ENCODE measurements at regions not wholly inside any gene's neighbourhood (a gene's known extent, or its start where the extent isn't known, plus 50 kb on each side); places are given as distances from the start of the nearest gene placed in this dataset.

DNA sequence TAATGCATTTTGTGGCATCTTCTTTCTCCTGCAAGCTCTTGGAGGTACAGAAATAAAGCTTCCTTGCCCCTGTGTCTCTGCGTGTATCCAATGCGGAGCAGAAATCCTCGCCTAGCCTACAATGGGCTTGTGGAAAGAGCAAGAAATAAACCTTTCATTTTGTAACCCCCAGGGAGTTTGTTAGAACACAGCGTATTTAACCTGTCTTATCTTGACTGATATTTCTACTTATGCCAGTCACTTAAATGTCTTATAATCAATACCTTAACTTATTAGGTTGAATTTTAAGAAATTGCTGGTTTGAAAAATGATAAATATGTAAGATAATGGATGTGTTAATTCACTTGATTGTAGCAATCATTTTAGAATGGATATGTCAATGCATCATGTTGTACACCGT lies 629.8 kb upstream of the IGFBP3 start:
- Histone ChIP-seq H3K9me3 (no peaks in the 10 kb centered on the region), H3K4me1 (no peaks in the 10 kb centered on the region), H3K36me3 (replicated peaks in 1 of 2; ENCODE audit: insufficient read depth in 1 of 2, low read depth in 2 of 2) (no peaks in the 10 kb centered on the region), H3K4me3 (no peak overlapping the region), H3K27ac (no peak overlapping the region), H3K27me3 (no peaks in the 10 kb centered on the region)
- DNase-seq, result no peak
- TF ChIP-seq POLR2A (IDR thresholded peaks at IDR 0.05), result no peak
- TF ChIP-seq, protein P1, sequence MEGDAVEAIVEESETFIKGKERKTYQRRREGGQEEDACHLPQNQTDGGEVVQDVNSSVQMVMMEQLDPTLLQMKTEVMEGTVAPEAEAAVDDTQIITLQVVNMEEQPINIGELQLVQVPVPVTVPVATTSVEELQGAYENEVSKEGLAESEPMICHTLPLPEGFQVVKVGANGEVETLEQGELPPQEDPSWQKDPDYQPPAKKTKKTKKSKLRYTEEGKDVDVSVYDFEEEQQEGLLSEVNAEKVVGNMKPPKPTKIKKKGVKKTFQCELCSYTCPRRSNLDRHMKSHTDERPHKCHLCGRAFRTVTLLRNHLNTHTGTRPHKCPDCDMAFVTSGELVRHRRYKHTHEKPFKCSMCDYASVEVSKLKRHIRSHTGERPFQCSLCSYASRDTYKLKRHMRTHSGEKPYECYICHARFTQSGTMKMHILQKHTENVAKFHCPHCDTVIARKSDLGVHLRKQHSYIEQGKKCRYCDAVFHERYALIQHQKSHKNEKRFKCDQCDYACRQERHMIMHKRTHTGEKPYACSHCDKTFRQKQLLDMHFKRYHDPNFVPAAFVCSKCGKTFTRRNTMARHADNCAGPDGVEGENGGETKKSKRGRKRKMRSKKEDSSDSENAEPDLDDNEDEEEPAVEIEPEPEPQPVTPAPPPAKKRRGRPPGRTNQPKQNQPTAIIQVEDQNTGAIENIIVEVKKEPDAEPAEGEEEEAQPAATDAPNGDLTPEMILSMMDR (IDR thresholded peaks at IDR 0.05), result no peak
- ATAC-seq, result no peak
- WGBS, 2 donors, result 41 to 54% methylated on average over 5 of the region's 5 CpGs
- intact Hi-C loops (cut with DNase I), result no loop called here

DNA sequence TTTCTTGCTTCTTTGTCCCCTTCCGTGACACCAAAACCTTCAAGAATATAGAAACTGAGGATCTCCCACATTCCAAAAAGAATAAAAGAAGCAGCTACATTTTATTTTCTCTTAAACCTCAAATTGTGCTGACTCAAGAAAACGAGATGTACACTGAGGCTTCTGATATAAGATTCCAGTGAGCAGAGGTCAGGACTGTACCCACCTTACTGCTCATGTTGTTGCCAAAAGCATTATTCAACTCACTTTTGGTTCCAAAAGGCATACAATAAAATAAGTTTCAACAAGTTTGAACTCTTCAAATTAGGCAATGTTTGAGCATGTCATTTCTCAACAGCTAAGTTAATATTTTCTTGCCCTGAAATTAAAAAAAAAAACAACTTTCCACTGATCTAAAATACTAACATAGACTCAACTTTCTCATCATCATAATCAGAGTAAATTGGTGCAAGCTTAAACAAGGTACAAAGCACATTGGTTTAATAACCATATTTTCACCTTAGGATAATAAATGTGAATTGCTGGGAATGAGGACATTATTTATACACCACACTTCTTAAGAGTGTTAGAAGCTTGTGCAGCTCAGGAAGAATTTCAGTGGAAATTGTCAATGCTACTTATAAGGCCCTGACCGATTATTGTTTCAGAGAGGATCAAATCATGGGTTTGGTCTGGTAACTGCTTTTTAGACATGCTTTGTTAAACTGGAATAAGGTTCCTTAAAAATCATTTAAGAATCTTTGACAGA lies 629.0 kb upstream of the IGFBP3 start:
- WGBS, 2 donors, result 67 to 71% methylated on average over 3 of the region's 3 CpGs

DNA sequence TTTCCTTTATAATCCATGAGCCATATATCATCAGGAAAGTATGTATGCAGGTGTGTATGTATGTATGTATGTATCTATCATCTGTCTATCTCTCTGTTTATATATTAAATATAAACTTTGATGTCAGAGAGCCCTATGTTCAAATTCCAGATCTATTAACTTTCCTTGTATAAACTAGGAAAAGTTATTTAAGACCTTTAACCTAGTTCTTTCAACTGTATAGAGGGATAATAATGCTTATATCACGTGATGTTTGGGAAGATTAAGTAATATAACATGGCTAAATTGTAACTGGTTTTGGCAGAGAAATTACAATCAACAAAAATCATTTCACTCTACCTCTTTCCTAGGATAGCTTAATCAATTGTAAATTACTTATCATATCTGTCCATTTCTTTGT lies 628.3 kb upstream of the IGFBP3 start:
- Histone ChIP-seq H3K36me3 (replicated peaks in 1 of 2; ENCODE audit: insufficient read depth in 1 of 2, low read depth in 2 of 2) (no peaks in the 10 kb centered on the region), H3K9me3 (no peaks in the 10 kb centered on the region), H3K27me3 (no peaks in the 10 kb centered on the region), H3K27ac (no peak overlapping the region), H3K4me3 (no peak overlapping the region), H3K4me1 (no peaks in the 10 kb centered on the region)
- DNase-seq (no peak), ATAC-seq (no peak)
- 35% methylated on average over 1 of the region's 1 CpG for WGBS, 2 donors
- TF ChIP-seq, protein P1 (IDR thresholded peaks at IDR 0.05), result no peak
- TF ChIP-seq POLR2A (IDR thresholded peaks at IDR 0.05), result no peak
- intact Hi-C loops (cut with DNase I), result no loop called here

More for the DNA sequence above, 629.0 kb upstream of the IGFBP3 start:
- H3K9me3 ChIP-seq, result no peaks in the 10 kb centered on the region
- H3K27me3 ChIP-seq, result no peaks in the 10 kb centered on the region
- DNase-seq, result no peak
- H3K27ac ChIP-seq, result no peak overlapping the region
- intact Hi-C loops (cut with DNase I), result no loop called here
- H3K4me3 ChIP-seq, result no peak overlapping the region
- no peaks in the 10 kb centered on the region for H3K36me3 ChIP-seq (replicated peaks in 1 of 2; ENCODE audit: insufficient read depth in 1 of 2, low read depth in 2 of 2)
- no peak for ATAC-seq
- no peak for TF ChIP-seq POLR2A (IDR thresholded peaks at IDR 0.05)
- TF ChIP-seq, protein P1 (IDR thresholded peaks at IDR 0.05), result no peak
- H3K4me1 ChIP-seq, result no peaks in the 10 kb centered on the region

DNA sequence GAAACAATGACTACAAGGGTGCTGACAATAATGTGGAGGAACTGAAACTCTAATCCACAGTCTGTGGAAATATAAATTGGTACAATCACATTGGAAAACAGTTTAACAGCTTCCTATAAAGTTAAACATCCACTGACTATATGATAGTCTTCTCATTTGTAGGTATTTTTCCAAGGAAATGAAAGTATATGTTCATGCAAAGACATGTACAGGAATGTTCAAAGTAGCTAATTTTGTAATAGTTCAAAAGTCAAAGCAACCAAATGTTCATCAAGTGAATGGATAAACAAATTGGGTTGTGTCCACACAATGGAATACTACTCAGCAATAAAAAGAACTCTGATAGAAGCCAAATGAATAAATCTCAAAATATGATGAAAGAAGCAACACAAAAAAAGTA lies 626.0 kb upstream of the IGFBP3 start:
- no peak for TF ChIP-seq POLR2A (IDR thresholded peaks at IDR 0.05)
- TF ChIP-seq, protein P1 (IDR thresholded peaks at IDR 0.05), result no peak
- H3K4me3 ChIP-seq, result no peak overlapping the region
- no peak overlapping the region for H3K27ac ChIP-seq
- H3K9me3 ChIP-seq, result no peaks in the 10 kb centered on the region
- H3K27me3 ChIP-seq, result no peaks in the 10 kb centered on the region
- DNase-seq (no peak), ATAC-seq (no peak)
- H3K4me1 ChIP-seq, result no peaks in the 10 kb centered on the region
- intact Hi-C loops (cut with DNase I), result no loop called here
- H3K36me3 ChIP-seq (replicated peaks in 1 of 2; ENCODE audit: insufficient read depth in 1 of 2, low read depth in 2 of 2), result no peaks in the 10 kb centered on the region

DNA sequence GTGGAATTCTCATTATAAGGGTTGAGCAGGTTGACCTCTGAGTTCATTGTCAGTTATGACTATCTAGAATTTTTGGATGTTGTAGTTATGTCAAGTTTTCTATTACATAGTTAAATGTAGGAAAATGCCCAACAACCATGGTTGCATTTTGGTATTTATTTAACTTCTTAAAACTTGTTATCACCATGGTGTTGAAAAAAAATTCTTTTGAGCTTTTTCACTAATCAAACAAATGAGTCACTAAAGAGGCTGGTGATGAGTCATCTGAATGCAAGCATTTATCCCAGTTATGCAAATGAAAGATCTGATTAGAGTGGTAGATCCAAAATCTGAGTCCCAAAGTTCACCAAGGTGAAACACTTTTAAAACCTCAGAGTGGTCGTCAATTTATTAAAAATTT lies 624.7 kb upstream of the IGFBP3 start:
- ATAC-seq (no peak), DNase-seq (no peak)
- intact Hi-C loops (cut with DNase I), result no loop called here
- TF ChIP-seq, protein P1 (IDR thresholded peaks at IDR 0.05), result no peak
- TF ChIP-seq POLR2A (IDR thresholded peaks at IDR 0.05), result no peak
- Histone ChIP-seq H3K27me3 (no peaks in the 10 kb centered on the region), H3K27ac (no peak overlapping the region), H3K4me3 (no peak overlapping the region), H3K36me3 (replicated peaks in 1 of 2; ENCODE audit: insufficient read depth in 1 of 2, low read depth in 2 of 2) (no peaks in the 10 kb centered on the region), H3K9me3 (no peaks in the 10 kb centered on the region), H3K4me1 (no peaks in the 10 kb centered on the region)
- WGBS, 2 donors, result 47 to 56% methylated on average over 1 of the region's 1 CpG
